ENCODE measurements at regions not wholly inside any gene's neighbourhood (a gene's known extent, or its start where the extent isn't known, plus 50 kb on each side); places are given as distances from the start of the nearest gene placed in this dataset.

- TF ChIP-seq ZNF281 (CRISPR knock-in tag; IDR thresholded peaks at IDR 0.05) (peak; percentile 75; the same call in 1 of the 2 replicates), ATF1 (CRISPR knock-in tag; IDR thresholded peaks at IDR 0.05) (no peak), ETV6 (CRISPR knock-in tag; IDR thresholded peaks at IDR 0.05) (peak; percentile 67; the same call in 1 of the 2 replicates), ZNF671 (CRISPR knock-in tag; IDR thresholded peaks at IDR 0.05) (no peak)
- TF ChIP-seq, protein P1, sequence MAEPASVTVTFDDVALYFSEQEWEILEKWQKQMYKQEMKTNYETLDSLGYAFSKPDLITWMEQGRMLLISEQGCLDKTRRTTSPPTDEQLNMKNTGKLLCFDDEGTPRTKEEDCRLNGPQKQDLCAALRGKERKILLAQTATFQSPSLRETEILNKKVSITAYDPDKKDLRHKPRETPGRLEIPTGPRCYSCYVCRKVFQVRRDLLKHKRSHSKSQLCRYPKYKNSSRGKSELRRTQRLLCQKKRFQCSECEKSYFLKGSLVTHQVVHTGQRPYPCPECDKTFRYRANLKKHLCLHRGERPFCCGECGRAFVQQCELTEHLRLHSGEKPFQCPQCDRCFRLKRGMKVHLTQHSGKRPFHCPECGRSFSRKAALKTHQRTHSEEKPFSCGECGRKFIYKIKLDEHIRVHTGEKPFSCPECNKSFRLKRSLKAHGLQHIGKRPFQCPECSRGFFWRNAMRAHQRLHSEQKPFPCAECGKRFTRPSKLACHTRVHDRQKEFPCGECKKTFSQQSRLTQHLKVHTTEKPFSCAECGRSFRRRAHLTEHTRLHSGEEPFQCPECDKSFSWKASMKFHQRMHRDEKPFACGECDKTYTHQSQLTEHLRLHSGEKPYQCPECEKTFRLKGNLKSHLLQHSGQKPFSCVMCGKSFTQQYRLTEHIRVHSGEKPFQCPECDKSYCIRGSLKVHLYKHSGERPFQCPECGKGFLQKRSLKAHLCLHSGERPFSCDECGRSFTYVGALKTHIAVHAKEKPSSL (CRISPR knock-in tag; conservative IDR thresholded peaks at IDR 0.05) = no peak
Observed at GRCh38 chr6:15077961-15078360, 167.9 kb upstream of the JARID2 start (continued).

GRCh38 chr6:15079288-15079817 is 166.5 kb upstream of the JARID2 start:
- no peak for DNase-seq (ENCODE audit: low spot score)
- Mint-ChIP-seq H3K27ac (peak overlapping the region; percentile 86), H3K4me3 (no peak overlapping the region), H3K36me3 (no peaks in the 10 kb centered on the region), H3K9me3 (0 out of 2 replicates have a peak, but pooled peaks cover 3% of the 10 kb centered on the region), H3K27me3 (ENCODE audit: low read depth) (no peaks in the 10 kb centered on the region; the same call in 1 of the 2 replicates), H3K4me1 (peaks cover 47% of the 10 kb centered on the region)
- ATAC-seq = no peak
- POLR2A ChIA-PET = interaction anchor here (0.6 kb wide), 1 partner anchor 29 kb away, joined by 3 read pairs; no protein-coding TSS in a partner anchor
- TF ChIP-seq ERG (CRISPR knock-in tag; IDR thresholded peaks at IDR 0.05) (no peak), ATF2 (CRISPR knock-in tag; IDR thresholded peaks at IDR 0.05; ENCODE audit: borderline replicate concordance, low read depth) (no peak)
- CTCF ChIA-PET = no interaction called here

DNA sequence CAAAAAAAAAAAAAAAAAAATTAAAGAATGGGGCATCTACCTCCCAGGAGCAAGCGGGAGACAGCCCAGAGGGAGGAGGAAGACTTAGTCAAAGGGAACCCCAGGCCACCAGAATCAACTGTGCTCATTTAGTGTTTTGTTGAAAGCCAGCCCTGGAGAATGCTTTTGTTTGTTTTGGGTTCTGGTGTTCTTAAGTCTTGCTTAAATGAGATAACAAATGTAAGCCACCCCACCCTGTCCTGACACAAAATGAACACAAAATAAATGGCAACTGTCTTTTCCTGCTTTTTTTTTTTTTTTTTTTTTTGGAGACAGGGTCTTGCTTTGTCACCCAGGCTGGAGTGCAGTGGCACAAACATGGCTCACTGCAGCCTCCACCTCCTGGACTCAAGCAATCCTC is 165.0 kb upstream of the JARID2 start:
- TF ChIP-seq NR2C2 (CRISPR knock-in tag; IDR thresholded peaks at IDR 0.05) (no peak), SP1 (CRISPR knock-in tag; conservative IDR thresholded peaks at IDR 0.05) (no peak), ZBTB21 (CRISPR knock-in tag; IDR thresholded peaks at IDR 0.05; ENCODE audit: borderline replicate concordance) (no peak), AFF4 (CRISPR knock-in tag; IDR thresholded peaks at IDR 0.05; ENCODE audit: borderline replicate concordance) (no peak), SMAD4 (CRISPR knock-in tag; IDR thresholded peaks at IDR 0.05) (no peak), CDX4 (CRISPR knock-in tag; IDR thresholded peaks at IDR 0.05; ENCODE audit: borderline replicate concordance) (no peak)
- Mint-ChIP-seq H3K4me3 (no peak overlapping the region), H3K9me3 (no peaks in the 10 kb centered on the region), H3K27ac (no peak overlapping the region), H3K36me3 (no peaks in the 10 kb centered on the region), H3K4me1 (peaks cover 40% of the 10 kb centered on the region), H3K27me3 (ENCODE audit: low read depth) (no peaks in the 10 kb centered on the region)
- ATAC-seq = no peak
- DNase-seq (ENCODE audit: low spot score) = no peak
- CTCF ChIA-PET = no interaction called here
- POLR2A ChIA-PET = interaction anchor here (0.7 kb wide), 1 partner anchor 101 kb away, joined by 5 read pairs; no protein-coding TSS in a partner anchor
